ENCODE measurements at regions not wholly inside any gene's neighbourhood (a gene's known extent, or its start where the extent isn't known, plus 50 kb on each side); places are given as distances from the start of the nearest gene placed in this dataset.

- TF ChIP-seq CHD7 (IDR thresholded peaks at IDR 0.05; ENCODE audit: insufficient replicate concordance, low read length) (no peak), TEAD4 (IDR thresholded peaks at IDR 0.05; ENCODE audit: low read depth, low read length) (no peak), CBX8 (IDR thresholded peaks at IDR 0.05; ENCODE audit: borderline replicate concordance, low read depth, low read length) (no peak), EGR1 (IDR thresholded peaks at IDR 0.05; ENCODE audit: borderline replicate concordance, low read depth, low read length) (no peak), ATF3 (IDR thresholded peaks at IDR 0.05; ENCODE audit: insufficient read depth, low read depth, low read length) (no peak), SIRT6 (IDR thresholded peaks at IDR 0.05; ENCODE audit: low read length) (no peak), KDM5A (IDR thresholded peaks at IDR 0.05; ENCODE audit: low read length) (no peak)
- TF ChIP-seq, protein P1, sequence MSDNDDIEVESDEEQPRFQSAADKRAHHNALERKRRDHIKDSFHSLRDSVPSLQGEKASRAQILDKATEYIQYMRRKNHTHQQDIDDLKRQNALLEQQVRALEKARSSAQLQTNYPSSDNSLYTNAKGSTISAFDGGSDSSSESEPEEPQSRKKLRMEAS (IDR thresholded peaks at IDR 0.05) = no peak
Observed at GRCh38 chr4:171239196-171239595, 574.0 kb upstream of the GALNTL6 start (continued).
